CD4-positive, alpha-beta T cell treated with Interleukin-12 subunit alpha and Interleukin-12 subunit beta, for 1 hour (primary cell): ENCODE measurements at regions not wholly inside any gene's neighbourhood (a gene's known extent, or its start where the extent isn't known, plus 50 kb on each side); places are given as distances from the start of the nearest gene placed in this dataset.

Experiments
- DNase-seq: peaks from one replicate; pipeline ENCODE4 v3.0.0-alpha.2; 2020

GRCh38 chr14:100470523-100470897 is 116.7 kb downstream of the BEGAIN start:
- DNase-seq: no peak

DNA sequence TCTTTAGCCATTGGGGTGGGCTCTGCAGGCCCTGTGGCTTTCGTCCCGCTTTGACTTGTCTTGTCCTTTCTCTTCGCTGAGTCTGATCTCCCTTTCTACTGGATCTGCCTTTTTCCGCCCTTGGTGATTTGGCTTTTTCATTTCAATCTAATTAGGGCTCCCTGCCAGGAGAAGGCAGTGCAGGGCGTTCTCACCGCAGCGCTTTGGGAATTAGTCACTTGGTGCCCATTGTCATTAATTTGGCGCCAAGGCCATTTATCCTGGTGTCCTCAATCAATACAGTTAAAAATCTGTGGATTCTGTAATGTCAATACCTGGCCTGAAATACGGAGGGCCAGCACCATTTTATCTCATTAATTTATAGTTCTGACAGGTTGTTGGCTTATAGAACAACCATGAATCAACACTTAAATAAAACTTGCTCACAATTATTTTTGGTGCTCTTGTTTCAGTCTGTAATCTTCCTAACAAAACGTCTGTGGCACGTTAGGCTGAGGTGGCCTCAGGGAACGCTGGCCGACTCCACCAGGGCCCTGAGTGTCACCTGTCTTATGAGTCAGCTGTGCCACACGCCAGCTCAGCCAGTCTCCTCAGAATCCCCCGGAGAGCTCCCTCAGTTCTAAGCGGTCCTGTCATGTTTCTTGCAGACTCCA is 115.7 kb downstream of the BEGAIN start:
- no peak for DNase-seq

- DNase-seq: no peak
Observed at GRCh38 chr14:100472094-100472455, 115.1 kb downstream of the BEGAIN start.

- no peak for DNase-seq
Observed at GRCh38 chr14:100472491-100472890, 114.7 kb downstream of the BEGAIN start.

- no peak for DNase-seq
Observed at GRCh38 chr14:100473249-100473648, 114.0 kb downstream of the BEGAIN start.

DNA sequence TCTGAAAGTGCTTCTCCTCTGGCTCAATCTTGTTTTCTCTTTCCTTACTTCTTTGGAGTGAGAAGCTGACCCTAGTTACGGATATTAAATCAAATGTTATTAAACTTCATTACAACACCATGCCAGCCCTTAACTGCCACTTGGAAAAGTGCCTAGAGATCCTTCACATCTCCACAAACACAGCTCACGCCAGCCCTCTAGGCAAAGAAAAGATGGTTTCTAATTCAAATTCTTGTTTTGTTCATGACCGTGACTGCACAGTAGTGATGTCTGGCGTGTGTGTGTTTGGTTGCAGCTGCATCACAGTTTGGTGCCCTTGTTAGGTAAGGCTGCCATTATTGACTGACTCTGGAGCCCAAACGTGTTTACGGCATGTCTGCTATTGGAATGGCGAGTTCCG is 113.0 kb downstream of the BEGAIN start:
- no peak for DNase-seq

GRCh38 chr14:100475268-100475667 is 111.9 kb downstream of the BEGAIN start:
- no peak for DNase-seq

GRCh38 chr14:100476012-100476822 is 111.0 kb downstream of the BEGAIN start:
- no peak for DNase-seq

DNA sequence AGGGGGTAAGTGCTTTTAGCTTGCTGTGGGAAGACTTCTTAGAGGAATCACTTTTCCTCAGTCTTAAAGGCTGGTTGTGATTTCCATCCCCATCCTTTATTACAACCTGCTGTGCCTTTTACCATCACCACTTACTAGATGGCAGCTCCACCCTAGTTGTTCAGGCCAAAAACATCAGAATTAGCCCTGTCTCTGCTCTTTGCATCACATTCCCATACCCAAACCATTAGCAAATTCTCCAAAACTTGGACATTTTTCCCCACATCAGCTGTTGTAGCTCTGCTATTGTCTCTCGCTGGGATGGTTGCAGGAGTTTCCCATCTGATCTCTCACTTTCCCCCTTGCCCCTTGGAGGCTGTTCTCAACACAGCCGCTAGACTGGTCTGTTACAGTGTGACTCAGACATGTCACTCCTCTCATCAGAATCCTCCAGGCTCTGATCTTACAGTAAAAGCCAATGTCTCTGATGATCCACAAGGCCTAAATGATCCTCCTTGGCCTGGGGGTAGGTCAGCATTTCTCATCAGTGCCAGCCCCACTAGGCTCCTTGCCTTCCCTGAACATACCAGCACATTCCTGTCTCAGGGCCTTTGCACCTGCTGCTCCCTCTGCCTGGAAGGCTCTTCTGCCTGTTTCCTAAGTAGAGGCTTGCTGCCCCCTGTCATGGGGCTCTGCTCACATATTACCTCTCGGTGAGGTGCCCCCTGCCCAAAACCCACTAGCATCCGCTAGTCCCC is 102.5 kb downstream of the BEGAIN start:
- DNase-seq: no peak

GRCh38 chr14:100486025-100486828 is 101.0 kb downstream of the BEGAIN start:
- peak; percentile 33 for DNase-seq
